ENCODE measurements at regions not wholly inside any gene's neighbourhood (a gene's known extent, or its start where the extent isn't known, plus 50 kb on each side); places are given as distances from the start of the nearest gene placed in this dataset.

GRCh38 chr22:49227670-49228069, 600.0 kb downstream of the BRD1 start:
- DNase-seq: no peak

- DNase-seq: no peak
Observed at GRCh38 chr22:49226096-49226495, 601.6 kb downstream of the BRD1 start.

- no peak for DNase-seq
Observed at GRCh38 chr22:49224243-49224642, 603.4 kb downstream of the BRD1 start.

- no peak for DNase-seq
Observed at GRCh38 chr22:49218142-49218541, 609.5 kb downstream of the BRD1 start.

GRCh38 chr22:49216579-49216978, 611.1 kb downstream of the BRD1 start:
- DNase-seq: no peak

GRCh38 chr22:49215840-49216239, 611.8 kb downstream of the BRD1 start:
- DNase-seq: no peak

- DNase-seq: no peak
Observed at GRCh38 chr22:49214976-49215375, 612.7 kb downstream of the BRD1 start.

- no peak for DNase-seq
Observed at GRCh38 chr22:49213731-49214352, 613.8 kb downstream of the BRD1 start.

- DNase-seq: no peak
Observed at GRCh38 chr22:49212466-49212865, 615.2 kb downstream of the BRD1 start.

GRCh38 chr22:49212002-49212401, 615.7 kb downstream of the BRD1 start:
- no peak for DNase-seq

- DNase-seq: no peak
Observed at GRCh38 chr22:49211176-49211575, 616.5 kb downstream of the BRD1 start.

- no peak for DNase-seq
Observed at GRCh38 chr22:49210606-49211005, 617.1 kb downstream of the BRD1 start.

GRCh38 chr22:49209452-49210195, 618.0 kb downstream of the BRD1 start:
- no peak for DNase-seq

GRCh38 chr22:49208768-49209252, 618.9 kb downstream of the BRD1 start:
- DNase-seq: peak; percentile 42

- no peak for DNase-seq
Observed at GRCh38 chr22:49208004-49208402, 619.7 kb downstream of the BRD1 start.

- DNase-seq: no peak
Observed at GRCh38 chr22:49207008-49208003, 620.4 kb downstream of the BRD1 start.

GRCh38 chr22:49206281-49206680, 621.4 kb downstream of the BRD1 start:
- DNase-seq: no peak

- no peak for DNase-seq
Observed at GRCh38 chr22:49205483-49205800, 622.2 kb downstream of the BRD1 start.

- DNase-seq: no peak
Observed at GRCh38 chr22:49204599-49205482, 622.8 kb downstream of the BRD1 start.

GRCh38 chr22:49203859-49204598, 623.6 kb downstream of the BRD1 start:
- no peak for DNase-seq

GRCh38 chr22:49203091-49203858, 624.4 kb downstream of the BRD1 start:
- no peak for DNase-seq

Measured in hematopoietic multipotent progenitor cell treated with erythropoietin and hydrocortisone succinate and interleukin-3 and kit ligand, for 6 days (in vitro differentiated cells).